Fibroblast of skin of abdomen (primary cell): ENCODE measurements at regions not wholly inside any gene's neighbourhood (a gene's known extent, or its start where the extent isn't known, plus 50 kb on each side); places are given as distances from the start of the nearest gene placed in this dataset.
"Not testable (repeated sequence)": the region's sequence is repeated elsewhere in the genome, so short reads cannot be mapped to it uniquely, and the experiment has no call there.

Experiments used
- DNase-seq: peaks from one replicate; pipeline ENCODE4 v3.0.0-alpha.2; 2013

- no peak for DNase-seq
Measured at GRCh38 chrX:148080593-148080992, 99.5 kb downstream of the FMR1NB start.

GRCh38 chrX:148084611-148085010 is 103.5 kb downstream of the FMR1NB start:
- DNase-seq, result no peak

DNA sequence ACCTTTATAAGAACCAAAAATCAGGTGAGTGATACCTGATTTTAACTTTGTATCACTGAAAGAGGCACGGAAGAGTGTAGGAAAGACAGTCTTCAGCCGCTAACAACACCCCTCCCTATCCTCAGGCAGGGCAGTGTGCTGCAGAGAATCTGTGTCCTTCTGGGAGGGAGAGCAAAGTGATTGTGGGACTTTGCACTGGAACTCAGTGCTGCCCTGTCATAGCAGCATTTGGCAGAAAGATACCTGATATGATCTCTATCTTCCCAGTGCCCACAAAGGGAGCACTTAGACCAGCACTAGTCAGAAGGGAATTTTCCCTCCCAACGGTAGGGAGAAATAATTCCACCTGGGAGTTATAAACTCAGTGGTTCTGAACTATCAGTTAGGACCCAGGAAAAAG is 139.0 kb downstream of the FMR1NB start:
- no peak for DNase-seq

DNA sequence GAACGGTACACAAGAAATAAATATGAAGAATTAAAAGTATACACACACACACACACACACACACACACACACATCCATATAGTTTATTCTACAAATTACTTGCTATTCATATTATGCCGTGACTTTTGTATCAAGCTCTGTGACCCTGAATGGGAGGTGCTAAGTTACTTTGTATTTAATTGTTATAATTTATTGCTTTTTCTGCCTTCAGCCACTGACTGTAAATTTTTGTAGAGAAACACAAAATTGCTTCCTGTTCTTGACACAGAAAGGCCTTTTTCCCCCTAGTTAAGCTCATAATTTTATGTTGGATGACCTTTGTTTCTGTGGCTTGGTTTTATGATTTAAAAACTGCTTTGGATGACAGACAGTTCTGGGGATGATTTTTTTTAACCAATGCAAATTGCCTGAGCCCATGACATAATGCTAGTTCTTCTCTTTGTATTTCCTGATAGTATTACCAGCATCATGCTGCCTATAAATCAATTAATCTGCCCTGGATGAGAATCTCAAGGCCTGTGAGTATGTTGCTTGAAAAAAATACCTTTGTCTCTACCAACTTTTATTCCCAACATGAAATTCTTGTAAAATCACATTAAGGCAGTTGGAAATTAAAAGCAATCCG is 140.0 kb downstream of the FMR1NB start:
- no peak for DNase-seq

- not testable (repeated sequence) for DNase-seq
Measured at GRCh38 chrX:148128872-148129505, 147.9 kb downstream of the FMR1NB start.

GRCh38 chrX:148133105-148133725 is 152.1 kb downstream of the FMR1NB start:
- DNase-seq, result peak; percentile 3

GRCh38 chrX:148134578-148134977 is 153.4 kb downstream of the FMR1NB start:
- DNase-seq, result no peak

DNA sequence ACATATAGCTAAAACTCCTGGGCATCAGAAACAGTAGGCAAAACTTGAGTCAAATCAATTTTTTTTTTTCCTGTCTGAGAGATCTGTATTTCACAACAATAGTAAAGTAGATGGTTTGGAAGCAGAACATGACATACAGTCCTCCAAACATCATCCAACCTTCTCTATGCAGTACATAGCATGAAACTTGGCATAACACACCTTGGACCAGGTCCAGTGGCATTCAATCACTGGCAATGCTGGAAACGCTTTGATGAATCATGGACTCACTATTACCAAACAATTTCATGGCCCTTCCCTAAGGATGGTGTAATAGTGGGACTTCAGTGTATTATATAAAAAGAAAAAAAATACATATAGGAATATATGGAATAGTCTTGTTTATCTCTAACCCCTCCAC is 154.6 kb downstream of the FMR1NB start:
- peak; percentile 75 for DNase-seq

GRCh38 chrX:148146121-148146520 is 165.0 kb downstream of the FMR1NB start:
- DNase-seq, result no peak

DNA sequence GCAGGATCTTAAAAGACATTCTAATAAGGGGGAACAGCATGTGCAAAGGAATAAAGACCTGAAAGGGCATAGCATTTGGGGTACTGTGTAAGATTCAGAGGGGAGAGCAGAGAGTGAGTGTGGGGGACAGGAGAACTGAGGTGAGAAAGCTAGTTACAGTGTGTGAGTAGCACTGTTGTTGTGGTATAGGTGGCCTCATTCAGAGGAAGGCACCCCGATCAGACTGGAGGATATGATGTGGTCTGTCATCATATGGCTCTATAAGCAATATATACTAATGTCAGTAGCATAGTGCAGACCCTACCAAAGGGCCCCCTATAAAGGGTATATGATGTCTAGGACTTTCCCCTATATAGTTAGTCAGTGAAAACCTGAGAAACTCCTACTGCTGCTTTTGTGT is 175.8 kb downstream of the FMR1NB start:
- no peak for DNase-seq

DNA sequence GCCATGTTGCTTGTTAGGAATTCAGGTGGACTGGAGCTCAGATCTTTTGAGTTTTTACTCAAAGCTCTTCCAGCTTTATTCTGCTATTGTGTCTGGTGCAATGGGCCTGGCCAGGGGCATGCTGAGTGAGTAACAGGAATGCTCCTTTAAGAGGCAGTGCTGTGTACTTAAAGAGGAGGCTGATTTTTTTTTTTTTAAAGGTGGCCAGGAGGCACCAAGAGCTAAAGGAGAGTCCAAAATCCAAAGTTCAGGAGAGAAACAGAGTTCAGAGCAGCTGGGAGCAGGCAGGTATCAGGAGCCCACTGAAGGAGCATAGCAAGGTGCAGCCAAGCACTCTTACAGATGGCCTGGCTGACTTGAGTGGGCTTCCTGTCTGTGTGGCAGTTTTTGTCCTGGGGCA is 178.7 kb downstream of the FMR1NB start:
- DNase-seq, result no peak

DNA sequence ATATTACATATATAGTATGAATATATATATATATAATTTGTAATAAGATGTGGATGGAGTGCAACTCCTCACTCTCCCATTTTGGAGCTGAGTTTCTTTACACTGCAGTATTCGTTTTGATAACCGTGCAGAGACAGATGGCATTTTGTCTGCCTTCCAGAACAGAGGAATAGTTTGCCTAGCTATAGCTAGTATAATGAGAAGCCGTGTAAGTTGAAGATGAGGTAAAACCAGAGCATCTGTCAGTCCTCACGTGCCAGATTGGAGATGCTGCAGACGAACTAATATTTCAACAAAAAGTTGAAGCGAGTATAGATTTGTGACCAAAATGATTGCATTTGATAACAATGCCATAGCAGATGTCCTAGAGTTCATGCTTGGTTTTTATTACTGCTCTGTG is 180.6 kb downstream of the FMR1NB start:
- no peak for DNase-seq

GRCh38 chrX:148185631-148186030 is 204.5 kb downstream of the FMR1NB start:
- DNase-seq, result no peak

- DNase-seq, result no peak
Measured at GRCh38 chrX:148192547-148192946, 211.4 kb downstream of the FMR1NB start.

DNA sequence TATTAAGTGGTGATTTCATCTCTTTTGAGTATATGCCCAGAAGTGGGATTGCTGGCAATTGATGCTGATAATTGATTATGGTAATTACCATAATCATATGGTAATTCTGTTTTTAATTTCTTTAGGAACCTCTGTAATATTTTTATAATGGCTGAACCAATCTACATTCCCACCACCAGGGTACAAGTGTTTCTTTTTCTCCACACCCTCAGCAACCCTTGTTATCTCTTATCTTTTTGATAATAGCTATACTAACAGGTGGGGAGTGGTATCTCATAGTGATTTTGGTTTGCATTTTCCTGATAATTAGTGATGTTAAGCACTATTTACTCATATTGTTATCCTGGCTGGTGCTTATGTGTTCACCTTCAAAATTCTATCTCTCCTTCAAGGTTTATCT is 212.6 kb downstream of the FMR1NB start:
- no peak for DNase-seq

GRCh38 chrX:148203531-148203930 is 222.4 kb downstream of the FMR1NB start:
- DNase-seq, result no peak

- no peak for DNase-seq
Measured at GRCh38 chrX:148204195-148204594, 223.1 kb downstream of the FMR1NB start.

DNA sequence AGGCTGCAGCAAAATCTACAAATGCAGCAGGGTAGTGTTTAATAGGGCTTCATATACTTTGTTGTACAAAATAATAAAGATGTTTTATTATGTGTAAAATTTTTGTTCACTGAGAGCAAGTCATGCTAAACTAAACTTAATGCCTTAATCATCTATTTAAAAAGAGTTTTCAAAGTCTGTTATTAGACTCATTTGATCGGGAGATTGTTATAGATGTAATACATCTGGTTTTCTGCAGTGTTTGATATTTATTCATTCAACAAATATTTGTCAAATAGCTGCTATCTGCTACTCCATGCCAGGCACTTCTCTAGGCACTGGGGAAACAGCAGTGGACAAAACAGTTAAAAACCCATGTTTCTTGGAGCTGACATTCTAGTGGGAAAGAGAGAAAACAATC is 233.6 kb downstream of the FMR1NB start:
- no peak for DNase-seq

DNA sequence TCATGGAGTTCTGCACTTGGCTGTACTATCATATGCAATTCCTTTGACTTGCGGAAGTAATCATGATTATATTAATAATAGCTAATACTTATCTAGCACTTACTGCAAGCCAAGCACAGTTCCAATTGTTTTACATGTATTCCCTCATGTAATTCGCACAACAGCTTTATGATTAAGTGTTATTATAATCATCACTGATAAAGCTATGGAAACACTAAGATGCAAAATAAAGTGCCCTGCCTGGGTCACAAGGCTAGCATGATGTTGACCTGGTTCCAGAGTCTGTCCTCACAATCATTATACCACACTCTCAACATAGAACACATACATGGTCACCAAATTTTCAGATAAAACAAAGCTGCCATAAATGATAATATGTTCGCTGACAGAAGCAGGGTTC is 234.6 kb downstream of the FMR1NB start:
- DNase-seq, result no peak

GRCh38 chrX:148223361-148223760 is 242.2 kb downstream of the FMR1NB start:
- no peak for DNase-seq

DNA sequence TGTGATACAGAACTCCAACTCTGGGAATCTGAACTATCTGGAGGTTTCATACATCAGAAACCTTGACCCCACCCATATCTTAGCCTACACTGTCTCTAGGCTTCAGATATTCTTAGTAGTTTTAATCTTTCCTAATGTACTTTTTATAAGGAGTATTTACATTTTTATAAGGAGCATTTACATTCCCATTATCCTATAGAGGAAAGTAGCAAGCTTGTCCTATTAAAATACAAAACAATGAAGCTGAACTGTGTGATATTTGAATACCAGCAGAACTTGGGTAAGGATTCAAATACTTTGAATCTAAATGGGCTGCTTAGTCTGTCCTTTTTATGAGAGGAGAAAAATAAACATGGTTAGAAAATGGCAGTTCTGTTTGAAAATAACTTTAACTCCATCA is 247.4 kb downstream of the FMR1NB start:
- no peak for DNase-seq

DNA sequence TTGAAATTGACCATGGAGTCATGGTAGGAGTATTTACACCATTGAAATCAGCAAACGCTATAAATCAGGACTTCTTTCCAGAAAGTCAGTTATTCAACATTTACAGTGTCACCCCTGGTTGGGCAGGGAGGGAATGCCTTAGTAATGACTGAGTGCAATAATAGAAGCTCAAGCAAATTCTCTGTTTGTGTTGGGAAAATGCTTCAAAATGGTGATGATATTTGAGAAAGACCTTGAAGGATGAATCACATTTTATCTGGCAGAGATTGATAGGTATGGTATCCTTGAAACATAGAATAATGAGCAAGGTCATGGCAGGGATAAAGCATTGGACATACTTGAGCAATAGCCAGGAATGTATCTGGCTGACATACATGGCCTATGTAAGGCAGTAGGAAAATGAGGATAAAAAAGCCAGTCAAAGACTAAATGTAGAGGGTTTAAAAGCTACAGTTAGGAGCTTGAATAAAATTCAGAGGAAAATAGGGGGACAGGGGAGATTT is 248.7 kb downstream of the FMR1NB start:
- DNase-seq, result peak; percentile 60

- DNase-seq, result no peak
Measured at GRCh38 chrX:148259990-148260389, 240.4 kb upstream of the AFF2 start.

DNA sequence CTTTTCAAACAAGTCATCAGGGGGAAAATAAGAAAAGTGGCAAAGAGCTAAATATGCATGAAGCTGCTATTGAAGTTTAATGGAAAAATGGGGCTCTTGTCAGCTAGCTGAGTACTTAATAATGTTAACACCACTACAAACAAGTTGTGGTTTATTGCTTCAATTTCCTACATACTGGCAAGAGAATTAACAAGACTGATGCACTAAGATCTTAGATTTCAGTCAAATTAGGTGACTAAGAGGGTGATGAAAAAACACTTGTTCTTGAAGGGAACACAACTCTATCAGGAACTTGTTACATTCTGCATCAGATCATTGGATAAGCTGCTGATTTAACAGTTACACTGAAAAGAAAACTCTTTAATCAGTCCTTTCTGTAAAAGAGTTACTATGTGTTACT is 234.6 kb upstream of the AFF2 start:
- no peak for DNase-seq
